ENCODE measurements at regions not wholly inside any gene's neighbourhood (a gene's known extent, or its start where the extent isn't known, plus 50 kb on each side); places are given as distances from the start of the nearest gene placed in this dataset.

DNA sequence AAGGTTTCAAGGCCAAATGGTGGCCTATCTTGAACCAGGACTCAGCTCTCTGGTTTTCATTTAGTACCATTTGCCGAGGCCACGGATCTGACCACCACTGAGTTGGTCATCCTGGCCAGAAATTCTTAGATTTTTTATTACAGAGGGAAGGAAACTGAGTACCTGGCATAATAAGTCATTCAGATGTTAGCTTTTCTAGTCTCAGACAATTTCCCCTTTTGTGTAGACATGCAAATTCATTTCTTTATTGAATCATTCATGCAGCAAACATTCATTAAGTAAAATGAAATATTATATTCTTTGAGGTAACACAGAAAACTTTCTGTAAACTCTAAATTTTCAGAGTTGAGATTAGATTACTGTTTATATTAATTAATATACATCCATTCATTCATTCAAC is 223.7 kb downstream of the PDCD6IP start:
- TF ChIP-seq, protein P1, sequence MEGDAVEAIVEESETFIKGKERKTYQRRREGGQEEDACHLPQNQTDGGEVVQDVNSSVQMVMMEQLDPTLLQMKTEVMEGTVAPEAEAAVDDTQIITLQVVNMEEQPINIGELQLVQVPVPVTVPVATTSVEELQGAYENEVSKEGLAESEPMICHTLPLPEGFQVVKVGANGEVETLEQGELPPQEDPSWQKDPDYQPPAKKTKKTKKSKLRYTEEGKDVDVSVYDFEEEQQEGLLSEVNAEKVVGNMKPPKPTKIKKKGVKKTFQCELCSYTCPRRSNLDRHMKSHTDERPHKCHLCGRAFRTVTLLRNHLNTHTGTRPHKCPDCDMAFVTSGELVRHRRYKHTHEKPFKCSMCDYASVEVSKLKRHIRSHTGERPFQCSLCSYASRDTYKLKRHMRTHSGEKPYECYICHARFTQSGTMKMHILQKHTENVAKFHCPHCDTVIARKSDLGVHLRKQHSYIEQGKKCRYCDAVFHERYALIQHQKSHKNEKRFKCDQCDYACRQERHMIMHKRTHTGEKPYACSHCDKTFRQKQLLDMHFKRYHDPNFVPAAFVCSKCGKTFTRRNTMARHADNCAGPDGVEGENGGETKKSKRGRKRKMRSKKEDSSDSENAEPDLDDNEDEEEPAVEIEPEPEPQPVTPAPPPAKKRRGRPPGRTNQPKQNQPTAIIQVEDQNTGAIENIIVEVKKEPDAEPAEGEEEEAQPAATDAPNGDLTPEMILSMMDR (conservative IDR thresholded peaks at IDR 0.05): no peak
- no peak for TF ChIP-seq EZH2 (IDR thresholded peaks at IDR 0.05; ENCODE audit: low read depth)
- CTCF ChIA-PET: no interaction called here

DNA sequence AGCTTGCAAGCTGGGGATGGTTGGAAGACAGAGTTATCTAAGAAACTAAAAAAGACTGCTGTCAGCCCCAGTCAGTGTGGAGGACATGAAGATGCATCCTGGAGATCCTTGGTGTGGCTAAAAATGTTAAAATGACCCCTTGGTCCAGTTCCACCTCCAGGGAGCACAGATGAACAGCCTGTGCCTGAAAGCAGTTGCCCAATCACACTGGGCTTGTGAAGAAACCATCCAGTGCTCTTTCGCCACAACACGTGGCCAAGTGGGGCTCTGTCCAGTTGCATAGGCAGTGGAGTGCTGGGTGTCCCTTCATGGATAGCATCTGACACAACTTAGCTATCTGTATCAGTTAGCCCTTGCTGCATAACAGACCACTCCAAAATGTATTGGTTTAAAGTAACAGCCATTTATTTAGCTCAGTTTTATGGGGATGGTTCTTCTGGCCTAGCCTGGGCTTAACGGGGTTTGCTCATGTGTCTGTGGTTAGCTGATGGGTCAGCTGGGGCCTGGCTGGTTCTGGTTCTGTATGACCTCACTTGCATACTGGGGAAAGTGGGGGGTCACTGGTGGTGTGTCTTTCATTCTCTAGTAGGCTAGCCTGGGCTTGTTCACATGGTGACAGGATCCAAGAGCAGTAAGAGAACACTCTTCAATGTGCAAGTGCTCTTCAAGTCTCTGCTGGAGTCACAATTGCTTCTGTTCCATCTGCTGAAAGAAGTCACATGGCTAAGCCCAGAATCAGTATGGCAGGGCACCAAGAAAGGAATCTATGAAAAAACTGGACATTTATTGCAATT is 226.2 kb downstream of the PDCD6IP start:
- intact Hi-C loops (cut with micrococcal nuclease; ENCODE audit: unreplicated experiment): no loop called here
- ChIA-PET CTCF (no interaction called here), POLR2A (ENCODE audit: unreplicated experiment) (no interaction called here)
- Histone ChIP-seq H3K4me3 (no peak overlapping the region), H3K27ac (no peak overlapping the region), H3K9me3 (ENCODE audit: insufficient read depth, low read depth) (no peaks in the 10 kb centered on the region), H3K9me2 (ENCODE audit: insufficient read depth) (no peaks in the 10 kb centered on the region), H3K36me3 (ENCODE audit: low read depth) (no peaks in the 10 kb centered on the region), H3K4me1 (replicated peaks; ENCODE audit: insufficient read depth) (no peaks in the 10 kb centered on the region), H3F3A (ENCODE audit: insufficient read depth, low read depth) (no peaks in the 10 kb centered on the region), H3K27me3 (ENCODE audit: insufficient read depth, low read depth) (no peaks in the 10 kb centered on the region), H3K79me2 (ENCODE audit: low read depth) (no peaks in the 10 kb centered on the region), H4K20me1 (ENCODE audit: insufficient read depth) (no peaks in the 10 kb centered on the region), H3K4me2 (no peak overlapping the region), H2AFZ (no peak overlapping the region)
- TF ChIP-seq, protein P1 (conservative IDR thresholded peaks at IDR 0.05): no peak
- TF ChIP-seq EZH2 (IDR thresholded peaks at IDR 0.05; ENCODE audit: low read depth): no peak
- no TSS peak for BruUV-seq (replicated peaks)
- DNase-seq: no peak

More for the DNA sequence above, 223.7 kb downstream of the PDCD6IP start:
- Histone ChIP-seq H3K36me3 (ENCODE audit: low read depth) (no peaks in the 10 kb centered on the region), H3K4me1 (replicated peaks; ENCODE audit: insufficient read depth) (no peaks in the 10 kb centered on the region), H3K4me2 (no peak overlapping the region), H2AFZ (no peak overlapping the region), H3K27me3 (ENCODE audit: insufficient read depth, low read depth) (no peaks in the 10 kb centered on the region), H3K9me2 (ENCODE audit: insufficient read depth) (no peaks in the 10 kb centered on the region), H3K27ac (no peak overlapping the region), H3K4me3 (no peak overlapping the region), H3K79me2 (ENCODE audit: low read depth) (no peaks in the 10 kb centered on the region), H4K20me1 (ENCODE audit: insufficient read depth) (no peaks in the 10 kb centered on the region), H3F3A (ENCODE audit: insufficient read depth, low read depth) (no peaks in the 10 kb centered on the region), H3K9me3 (ENCODE audit: insufficient read depth, low read depth) (no peaks in the 10 kb centered on the region)
- no peak for DNase-seq
- no TSS peak for BruUV-seq (replicated peaks)
- POLR2A ChIA-PET (ENCODE audit: unreplicated experiment): no interaction called here
- intact Hi-C loops (cut with micrococcal nuclease; ENCODE audit: unreplicated experiment): no loop called here

DNA sequence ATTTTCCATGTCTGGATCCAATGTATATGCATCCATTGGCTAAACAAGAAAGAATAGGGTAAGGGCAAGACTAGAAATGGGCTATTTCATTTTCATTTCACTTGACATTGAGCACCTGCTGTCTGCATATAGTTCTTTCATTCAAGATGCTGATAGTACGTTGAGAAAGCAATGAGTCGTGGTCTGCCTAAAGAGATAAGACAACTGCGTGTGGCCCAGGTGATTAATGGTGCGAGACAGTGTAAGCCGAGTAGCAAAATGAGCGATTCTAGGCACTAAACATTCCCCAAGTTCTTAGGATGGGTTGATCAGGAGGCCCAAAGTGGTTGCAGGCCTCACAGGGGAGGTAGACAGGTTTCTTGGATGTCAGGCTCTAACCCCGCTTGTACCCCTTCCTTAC is 235.4 kb downstream of the PDCD6IP start:
- Histone ChIP-seq H3F3A (ENCODE audit: insufficient read depth, low read depth) (no peaks in the 10 kb centered on the region), H2AFZ (no peak overlapping the region), H4K20me1 (ENCODE audit: insufficient read depth) (no peaks in the 10 kb centered on the region), H3K9me2 (ENCODE audit: insufficient read depth) (no peaks in the 10 kb centered on the region), H3K4me3 (no peak overlapping the region), H3K27ac (no peak overlapping the region), H3K79me2 (ENCODE audit: low read depth) (no peaks in the 10 kb centered on the region), H3K9me3 (ENCODE audit: insufficient read depth, low read depth) (no peaks in the 10 kb centered on the region), H3K4me2 (no peak overlapping the region), H3K27me3 (ENCODE audit: insufficient read depth, low read depth) (no peaks in the 10 kb centered on the region; the same call in 1 of the 2 replicates), H3K4me1 (replicated peaks; ENCODE audit: insufficient read depth) (no peaks in the 10 kb centered on the region), H3K36me3 (ENCODE audit: low read depth) (no peaks in the 10 kb centered on the region)
- CTCF ChIA-PET: no interaction called here
- no peak for DNase-seq
- TF ChIP-seq EZH2 (IDR thresholded peaks at IDR 0.05; ENCODE audit: low read depth): no peak
- intact Hi-C loops (cut with micrococcal nuclease; ENCODE audit: unreplicated experiment): no loop called here
- BruUV-seq (replicated peaks): no TSS peak
- POLR2A ChIA-PET (ENCODE audit: unreplicated experiment): no interaction called here

DNA sequence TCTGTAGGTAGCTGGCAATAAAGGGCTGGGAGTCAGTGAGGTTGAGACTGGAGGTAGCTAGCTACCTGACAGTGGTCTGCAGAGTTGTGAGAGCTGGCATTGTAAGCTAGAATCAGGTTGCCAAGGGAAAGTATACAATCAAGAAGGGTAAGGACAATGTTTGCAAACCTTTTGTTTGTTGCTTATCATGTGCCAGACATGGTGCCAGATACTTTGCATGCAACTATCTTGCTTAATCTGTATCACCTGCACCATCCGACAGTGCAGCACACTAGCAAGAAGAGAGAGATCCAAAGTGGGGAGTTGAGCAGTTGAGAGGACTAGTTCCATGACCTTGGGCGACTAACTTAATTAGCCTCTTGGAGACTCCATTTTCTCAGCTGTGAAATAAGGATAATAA is 236.4 kb downstream of the PDCD6IP start:
- no peaks in the 10 kb centered on the region; the same call in 1 of the 2 replicates for H3K27me3 ChIP-seq (ENCODE audit: insufficient read depth, low read depth)
- H3K9me2 ChIP-seq (ENCODE audit: insufficient read depth): no peaks in the 10 kb centered on the region
- H3K9me3 ChIP-seq (ENCODE audit: insufficient read depth, low read depth): no peaks in the 10 kb centered on the region
- ChIA-PET POLR2A (ENCODE audit: unreplicated experiment) (no interaction called here), CTCF (no interaction called here)
- BruUV-seq (replicated peaks): no TSS peak
- H3K4me3 ChIP-seq: no peak overlapping the region
- H2AFZ ChIP-seq: no peak overlapping the region
- H3K27ac ChIP-seq: no peak overlapping the region
- no peaks in the 10 kb centered on the region for H3K36me3 ChIP-seq (ENCODE audit: low read depth)
- TF ChIP-seq, protein P1 (conservative IDR thresholded peaks at IDR 0.05): no peak
- no peak for TF ChIP-seq EZH2 (IDR thresholded peaks at IDR 0.05; ENCODE audit: low read depth)
- H3K4me2 ChIP-seq: no peak overlapping the region
- H3K4me1 ChIP-seq (replicated peaks; ENCODE audit: insufficient read depth): no peaks in the 10 kb centered on the region
- H3K79me2 ChIP-seq (ENCODE audit: low read depth): no peaks in the 10 kb centered on the region
- no peaks in the 10 kb centered on the region for H4K20me1 ChIP-seq (ENCODE audit: insufficient read depth)
- H3F3A ChIP-seq (ENCODE audit: insufficient read depth, low read depth): no peaks in the 10 kb centered on the region
- intact Hi-C loops (cut with micrococcal nuclease; ENCODE audit: unreplicated experiment): no loop called here
- no peak for DNase-seq
